Brain microvascular endothelial cell (primary cell): ENCODE measurements at regions not wholly inside any gene's neighbourhood (a gene's known extent, or its start where the extent isn't known, plus 50 kb on each side); places are given as distances from the start of the nearest gene placed in this dataset.

ENCODE experiments used
- DNase-seq: peaks from one replicate; pipeline ENCODE4 v3.0.0-alpha.2; 2020
- H3K27ac ChIP-seq: fragments of 250-450 bp; sonication (Bioruptor Pico); 2 replicates; pipeline ENCODE4 v1.5.1; 2020; ENCODE audit warnings: mild to moderate bottlenecking, moderate library complexity
- H3K27me3 ChIP-seq: fragments of 250-450 bp; sonication (Bioruptor Pico); replicated peaks from 2 replicates; pipeline ENCODE4 v1.5.1; 2020; ENCODE audit warnings: mild to moderate bottlenecking
- H3K36me3 ChIP-seq: fragments of 250-450 bp; sonication (Bioruptor Pico); replicated peaks from 2 replicates; pipeline ENCODE4 v1.5.1; 2020; ENCODE audit warnings: mild to moderate bottlenecking
- H3K4me3 ChIP-seq: 2 replicates; pipeline ENCODE4 v1.5.1; 2011; ENCODE audit warnings: low read depth, mild to moderate bottlenecking, control low read depth, low read length, moderate library complexity
- in situ Hi-C: cut with HindIII; loops from 2 replicates; pipeline ENCODE4 v1.10.0; 2017; ENCODE audit warnings: low sequenced_read_pairs, low pct_ligation_motif_present
- TF ChIP-seq, protein P1 (sequence below): IDR thresholded peaks from 2 replicates; pipeline ENCODE4 v1.5.1; 2011; ENCODE audit warnings: low read depth, mild to moderate bottlenecking, moderate library complexity, low read length, control low read depth, inconsistent platforms; ENCODE audit errors: missing control alignments

DNA sequence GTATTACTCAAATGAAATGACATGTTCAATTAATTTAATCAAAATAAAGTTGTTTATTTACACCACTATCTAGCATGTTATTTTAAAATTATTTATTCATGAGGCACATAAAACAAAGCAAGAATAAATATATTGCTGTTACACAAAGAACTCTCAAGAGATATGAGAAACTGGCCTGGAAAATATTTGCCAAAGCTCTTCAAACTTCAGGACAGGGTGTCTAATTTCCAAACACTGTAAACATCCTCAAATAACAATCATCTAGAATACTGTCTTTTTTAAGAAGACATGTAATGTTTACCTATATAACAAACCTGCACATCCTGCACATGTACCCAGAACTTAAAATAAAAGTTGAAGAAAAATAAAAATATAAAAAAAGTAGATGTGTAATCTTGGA lies 876.6 kb downstream of the TUSC7 start:
- no peak for DNase-seq
- TF ChIP-seq, protein P1, sequence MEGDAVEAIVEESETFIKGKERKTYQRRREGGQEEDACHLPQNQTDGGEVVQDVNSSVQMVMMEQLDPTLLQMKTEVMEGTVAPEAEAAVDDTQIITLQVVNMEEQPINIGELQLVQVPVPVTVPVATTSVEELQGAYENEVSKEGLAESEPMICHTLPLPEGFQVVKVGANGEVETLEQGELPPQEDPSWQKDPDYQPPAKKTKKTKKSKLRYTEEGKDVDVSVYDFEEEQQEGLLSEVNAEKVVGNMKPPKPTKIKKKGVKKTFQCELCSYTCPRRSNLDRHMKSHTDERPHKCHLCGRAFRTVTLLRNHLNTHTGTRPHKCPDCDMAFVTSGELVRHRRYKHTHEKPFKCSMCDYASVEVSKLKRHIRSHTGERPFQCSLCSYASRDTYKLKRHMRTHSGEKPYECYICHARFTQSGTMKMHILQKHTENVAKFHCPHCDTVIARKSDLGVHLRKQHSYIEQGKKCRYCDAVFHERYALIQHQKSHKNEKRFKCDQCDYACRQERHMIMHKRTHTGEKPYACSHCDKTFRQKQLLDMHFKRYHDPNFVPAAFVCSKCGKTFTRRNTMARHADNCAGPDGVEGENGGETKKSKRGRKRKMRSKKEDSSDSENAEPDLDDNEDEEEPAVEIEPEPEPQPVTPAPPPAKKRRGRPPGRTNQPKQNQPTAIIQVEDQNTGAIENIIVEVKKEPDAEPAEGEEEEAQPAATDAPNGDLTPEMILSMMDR = no peak
- no peak overlapping the region for H3K27ac ChIP-seq
- in situ Hi-C loops = no loop called here
- H3K4me3 ChIP-seq = no peak overlapping the region
- no peaks in the 10 kb centered on the region for H3K27me3 ChIP-seq
- no peaks in the 10 kb centered on the region for H3K36me3 ChIP-seq

DNA sequence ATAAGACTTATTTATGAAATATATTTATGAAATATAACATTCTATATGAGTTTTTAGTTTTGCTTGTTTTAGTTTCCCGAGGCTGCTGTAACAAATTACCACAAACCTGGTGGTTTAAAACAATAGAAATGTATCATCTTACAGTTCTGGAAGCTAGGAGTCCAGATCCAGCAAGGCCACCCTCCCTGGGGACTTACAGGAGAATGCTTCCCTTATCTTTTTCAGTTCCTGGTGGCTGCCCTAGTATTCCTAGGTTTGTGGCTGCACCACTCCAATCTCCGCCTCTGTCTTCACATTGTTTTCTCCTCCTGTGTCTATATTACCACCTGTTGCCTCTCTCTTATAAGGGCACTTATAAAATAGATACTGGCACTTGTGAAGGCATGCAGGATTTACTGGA lies 877.8 kb downstream of the TUSC7 start:
- in situ Hi-C loops = no loop called here
- DNase-seq = no peak
- Histone ChIP-seq H3K4me3 (no peak overlapping the region), H3K27ac (no peak overlapping the region), H3K36me3 (no peaks in the 10 kb centered on the region), H3K27me3 (no peaks in the 10 kb centered on the region)
- TF ChIP-seq, protein P1 = no peak

GRCh38 chr3:117589454-117589853 lies 879.9 kb downstream of the TUSC7 start:
- no peak overlapping the region for H3K4me3 ChIP-seq
- in situ Hi-C loops = no loop called here

GRCh38 chr3:117595615-117596014 lies 886.0 kb downstream of the TUSC7 start:
- in situ Hi-C loops = no loop called here

More at GRCh38 chr3:117589454-117589853, 879.9 kb downstream of the TUSC7 start:
- DNase-seq = no peak
- Histone ChIP-seq H3K27me3 (no peaks in the 10 kb centered on the region), H3K36me3 (no peaks in the 10 kb centered on the region), H3K27ac (no peak overlapping the region)
- TF ChIP-seq, protein P1 = no peak

GRCh38 chr3:117596503-117596902 lies 886.9 kb downstream of the TUSC7 start:
- Histone ChIP-seq H3K36me3 (no peaks in the 10 kb centered on the region), H3K27ac (no peak overlapping the region), H3K4me3 (no peak overlapping the region), H3K27me3 (no peaks in the 10 kb centered on the region)
- in situ Hi-C loops = no loop called here
- TF ChIP-seq, protein P1 = no peak
- no peak for DNase-seq

More at GRCh38 chr3:117595615-117596014, 886.0 kb downstream of the TUSC7 start:
- Histone ChIP-seq H3K4me3 (no peak overlapping the region), H3K36me3 (no peaks in the 10 kb centered on the region), H3K27ac (no peak overlapping the region), H3K27me3 (no peaks in the 10 kb centered on the region)
- DNase-seq = no peak
- TF ChIP-seq, protein P1 = no peak

DNA sequence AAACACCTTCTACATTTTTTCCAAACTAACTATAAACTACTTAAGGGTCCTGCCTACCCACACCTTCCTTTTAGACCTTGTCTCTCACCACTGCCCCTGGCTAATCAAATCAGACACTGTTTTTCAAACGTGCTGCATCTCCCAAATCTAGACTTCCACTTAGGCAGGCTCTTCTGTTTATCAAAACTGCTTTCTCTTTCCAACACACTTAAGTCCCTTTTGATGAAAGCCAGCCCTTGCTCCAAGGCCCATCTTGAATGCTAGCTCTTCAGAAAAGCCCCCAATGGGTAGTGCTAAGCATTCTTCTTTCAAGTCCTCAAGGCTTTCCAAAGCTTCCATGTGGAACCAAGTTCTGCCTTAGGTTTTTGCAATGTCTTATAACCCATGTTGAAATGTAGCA lies 888.3 kb downstream of the TUSC7 start:
- in situ Hi-C loops = no loop called here

More for the DNA sequence above, 888.3 kb downstream of the TUSC7 start:
- DNase-seq = no peak
- Histone ChIP-seq H3K4me3 (no peak overlapping the region), H3K27ac (no peak overlapping the region), H3K36me3 (no peaks in the 10 kb centered on the region), H3K27me3 (no peaks in the 10 kb centered on the region)
- TF ChIP-seq, protein P1 = no peak
